HG03196 (cell line): ENCODE measurements at regions not wholly inside any gene's neighbourhood (a gene's known extent, or its start where the extent isn't known, plus 50 kb on each side); places are given as distances from the start of the nearest gene placed in this dataset.
"Not testable (repeated sequence)": the region's sequence is repeated elsewhere in the genome, so short reads cannot be mapped to it uniquely, and the experiment has no call there.

Experiments used
- ATAC-seq: cut with Tn5 transposase; IDR thresholded peaks from one replicate; pipeline ENCODE4 v1.9.1; 2021; ENCODE audit not compliant: unreplicated experiment

DNA sequence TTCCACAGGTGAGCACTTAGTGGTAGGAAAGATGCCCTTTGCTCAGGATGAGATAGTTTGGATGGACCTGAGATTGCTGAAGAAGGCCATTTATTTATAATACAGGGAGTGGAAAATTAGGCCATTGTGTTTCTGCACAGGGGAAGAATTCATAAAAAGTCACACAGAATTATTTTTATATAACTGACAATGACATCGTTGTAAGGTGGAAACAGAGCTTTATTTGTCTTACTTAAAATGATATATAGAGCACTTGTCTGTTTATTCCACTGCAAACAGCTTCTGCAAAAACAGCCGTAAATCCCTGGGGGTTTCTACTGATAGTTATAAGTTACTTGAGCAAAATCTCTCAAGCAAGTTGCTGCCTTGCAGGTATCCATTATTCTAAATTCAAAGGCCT lies 158.1 kb upstream of the ZNF521 start:
- no peak for ATAC-seq

DNA sequence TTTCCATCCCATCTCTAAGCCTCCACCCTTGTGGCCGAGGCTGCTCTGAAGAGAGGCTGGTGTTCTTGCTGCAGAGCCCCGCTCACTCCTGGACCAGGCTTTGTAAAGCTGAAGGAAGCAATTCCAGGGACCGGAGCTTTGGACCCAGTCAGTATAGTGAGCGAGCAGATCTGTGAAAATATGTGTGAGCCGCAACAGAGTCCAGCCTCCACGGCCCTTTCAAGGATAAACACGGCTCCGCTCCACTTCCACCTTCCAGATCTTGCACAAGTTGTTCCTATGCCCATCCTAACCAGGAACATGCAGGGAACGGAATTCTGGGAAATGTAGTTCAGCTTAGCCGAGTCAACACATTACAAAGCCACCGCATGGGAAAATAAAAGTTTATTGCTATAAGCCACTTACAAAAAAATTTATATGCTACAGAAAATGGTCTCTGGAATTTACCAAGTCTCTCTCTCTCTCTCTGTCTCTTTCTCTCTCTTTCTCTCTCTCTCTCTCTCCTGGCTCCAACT lies 151.7 kb upstream of the ZNF521 start:
- no peak for ATAC-seq

DNA sequence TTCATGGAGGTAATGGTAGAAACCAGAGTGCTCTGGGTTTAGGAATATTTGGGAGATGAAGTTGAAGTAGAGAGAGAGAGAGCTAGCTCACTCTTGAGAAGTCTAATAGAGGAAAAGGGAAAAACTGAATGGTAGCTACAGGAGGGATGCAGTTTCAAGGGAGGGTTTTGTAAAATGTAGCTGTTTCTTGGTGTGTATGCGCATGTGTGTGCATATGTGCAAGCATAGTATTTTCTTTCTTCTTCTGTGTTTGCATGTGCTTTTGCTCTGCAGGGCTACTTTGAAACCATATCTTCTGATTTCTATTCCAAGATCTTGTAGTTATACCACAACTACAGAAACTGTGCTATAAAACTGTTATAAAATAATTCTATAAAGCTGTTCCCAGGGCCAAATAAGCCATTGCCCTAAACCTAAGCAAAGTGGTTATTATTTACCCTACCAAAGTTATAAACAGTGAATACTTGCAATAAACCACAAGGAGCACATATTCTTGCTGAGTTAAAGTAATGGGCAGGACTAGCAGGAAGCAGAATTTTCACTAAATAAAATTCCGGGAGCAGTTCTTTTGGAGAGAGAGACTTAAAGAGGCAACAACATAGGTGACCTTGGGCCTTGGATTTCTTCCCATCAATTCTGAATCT lies 145.3 kb upstream of the ZNF521 start:
- no peak for ATAC-seq

DNA sequence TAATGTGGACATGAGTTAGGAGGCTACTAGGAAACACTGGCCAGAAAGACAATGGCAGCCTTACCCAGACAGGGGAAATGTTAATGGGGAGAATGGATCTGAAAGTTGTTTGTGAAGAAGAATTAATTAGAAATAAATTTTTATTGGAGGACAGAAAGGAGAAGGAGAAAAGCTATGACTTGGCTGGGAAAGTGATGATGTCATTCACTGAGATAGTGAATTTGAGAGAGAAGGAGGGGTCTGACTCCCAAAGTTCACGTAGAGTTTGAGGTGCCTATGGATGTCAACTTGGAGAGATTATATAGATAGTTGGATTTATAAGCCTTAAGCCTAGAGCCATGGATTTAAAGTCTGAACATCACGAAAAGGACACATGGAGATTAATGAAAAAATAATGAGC lies 144.6 kb upstream of the ZNF521 start:
- no peak for ATAC-seq

DNA sequence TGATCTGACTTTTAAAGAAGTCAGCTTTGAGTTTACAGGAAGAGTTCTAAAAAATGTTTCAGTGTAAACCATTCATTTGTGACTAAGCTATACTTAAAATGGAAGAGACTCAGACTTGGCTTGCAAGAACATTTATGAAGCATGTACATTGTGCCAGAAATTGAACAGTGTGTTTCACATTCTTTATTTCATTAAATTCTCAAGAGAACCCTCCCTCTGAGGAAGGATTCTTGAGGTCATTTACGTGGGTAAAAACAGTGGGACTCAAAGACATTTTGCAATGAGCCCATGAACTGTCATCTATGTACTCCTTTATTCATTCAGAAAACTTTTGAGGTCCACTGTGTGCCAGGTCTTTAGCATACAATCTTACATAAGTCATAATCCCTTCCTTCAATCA lies 143.6 kb upstream of the ZNF521 start:
- ATAC-seq, result no peak

DNA sequence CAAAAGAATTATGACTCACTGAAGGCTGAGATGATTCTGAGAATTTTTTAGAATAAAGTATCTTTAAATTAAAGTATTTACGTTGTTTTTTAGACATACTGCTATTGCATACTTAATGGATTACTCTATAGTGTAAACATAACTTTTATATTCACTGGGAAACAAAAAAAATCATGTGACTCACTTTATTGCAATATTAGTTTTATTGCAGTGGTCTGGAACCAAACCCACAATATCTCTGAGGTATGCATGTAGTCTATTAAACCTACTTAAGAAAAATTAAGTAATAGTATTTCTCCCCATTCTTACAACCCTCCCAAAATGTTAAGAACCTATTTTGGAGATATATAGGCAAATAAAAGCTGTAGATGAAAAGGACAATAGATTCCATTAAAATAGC lies 142.9 kb upstream of the ZNF521 start:
- ATAC-seq, result no peak

DNA sequence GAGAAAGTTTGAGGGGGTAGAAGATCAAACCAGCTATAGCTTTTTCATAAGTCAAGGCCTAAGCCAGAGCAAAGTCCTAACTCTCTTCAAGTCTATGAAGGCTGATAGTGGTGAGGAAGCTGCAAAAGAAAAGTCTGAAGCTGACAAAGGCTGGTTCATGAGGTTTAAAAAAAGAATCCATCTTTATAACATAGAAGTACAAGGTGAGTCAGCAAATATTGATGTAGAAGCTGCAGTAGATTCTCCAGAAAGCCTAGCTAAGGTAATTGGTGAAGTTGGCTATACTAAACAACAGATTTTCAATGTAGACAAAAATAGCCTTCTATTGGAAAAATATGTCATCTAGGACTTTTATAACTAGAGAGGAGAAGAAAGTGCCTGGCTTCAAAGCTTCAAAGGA lies 141.4 kb upstream of the ZNF521 start:
- ATAC-seq, result no peak

DNA sequence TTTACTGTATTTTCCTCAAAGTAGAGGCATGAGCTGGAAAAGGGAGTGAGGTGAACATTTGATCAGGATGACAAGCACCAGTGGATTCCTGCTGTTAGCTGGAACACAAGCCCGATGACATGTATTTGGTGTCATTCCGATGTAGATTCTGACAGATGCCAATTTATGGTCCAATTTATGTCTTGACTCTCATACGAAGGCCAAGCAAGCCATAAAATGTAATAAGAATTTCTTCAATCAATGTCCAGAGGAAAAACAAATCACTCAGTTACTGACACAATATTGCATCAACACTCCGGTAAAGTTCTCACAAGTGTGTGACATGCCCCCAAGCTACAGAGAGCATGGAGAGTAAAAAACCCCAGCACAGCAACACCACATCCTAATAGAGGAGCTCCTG lies 138.3 kb upstream of the ZNF521 start:
- ATAC-seq, result no peak

DNA sequence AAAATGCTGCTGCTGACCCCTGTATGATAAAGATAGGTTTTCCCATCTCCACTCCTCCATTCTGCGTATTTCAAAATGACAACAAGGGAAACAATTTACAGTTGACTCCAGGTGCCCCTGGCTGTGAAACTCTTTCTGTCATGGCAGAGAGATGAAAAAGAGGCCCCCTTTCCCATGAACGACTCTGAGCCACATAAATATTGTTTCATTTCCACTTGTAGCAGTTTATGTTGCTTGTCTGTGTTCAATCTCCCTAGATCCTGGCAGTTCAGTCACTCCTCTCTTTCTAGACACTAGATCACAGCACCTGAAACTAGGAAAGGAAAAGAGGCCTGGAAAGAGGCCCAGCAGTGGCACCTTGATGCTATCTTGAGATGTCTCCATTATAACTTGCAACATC lies 121.0 kb upstream of the ZNF521 start:
- ATAC-seq, result no peak

DNA sequence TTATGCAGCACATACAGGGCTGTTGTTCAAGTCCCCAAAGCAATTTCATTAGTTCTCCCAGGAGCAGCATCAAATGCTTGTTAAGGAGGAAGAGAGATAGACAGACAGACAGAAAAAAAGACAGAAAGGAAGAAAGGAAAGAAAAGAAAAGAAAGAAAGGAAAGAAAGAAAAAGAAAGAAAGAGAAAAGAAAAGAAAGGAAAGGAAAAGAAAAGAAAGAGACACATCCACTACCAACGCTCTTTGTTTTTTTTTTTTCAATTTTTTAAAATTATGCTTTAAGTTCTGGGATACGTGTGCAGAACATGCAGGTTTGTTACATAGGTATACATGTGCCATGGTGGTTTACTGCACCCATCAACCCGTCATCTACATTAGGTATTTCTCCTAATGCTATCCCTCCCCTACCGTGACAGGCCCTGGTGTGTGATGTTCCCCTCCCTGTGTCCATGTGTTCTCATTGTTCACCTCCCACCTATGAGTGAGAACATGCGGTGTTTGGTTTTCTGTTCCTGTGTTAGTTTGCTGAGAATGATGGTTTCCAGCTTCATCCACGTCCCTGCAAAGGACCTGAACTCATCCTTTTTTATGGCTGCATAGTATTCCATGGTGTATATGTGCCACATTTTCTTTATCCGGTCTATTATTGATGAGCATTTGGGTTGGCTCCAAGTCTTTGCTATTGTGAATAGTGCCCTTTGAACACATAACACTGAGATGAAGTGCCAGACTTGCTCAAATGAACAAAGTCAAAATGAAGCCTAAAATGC lies 119.0 kb upstream of the ZNF521 start:
- not testable (repeated sequence) for ATAC-seq

DNA sequence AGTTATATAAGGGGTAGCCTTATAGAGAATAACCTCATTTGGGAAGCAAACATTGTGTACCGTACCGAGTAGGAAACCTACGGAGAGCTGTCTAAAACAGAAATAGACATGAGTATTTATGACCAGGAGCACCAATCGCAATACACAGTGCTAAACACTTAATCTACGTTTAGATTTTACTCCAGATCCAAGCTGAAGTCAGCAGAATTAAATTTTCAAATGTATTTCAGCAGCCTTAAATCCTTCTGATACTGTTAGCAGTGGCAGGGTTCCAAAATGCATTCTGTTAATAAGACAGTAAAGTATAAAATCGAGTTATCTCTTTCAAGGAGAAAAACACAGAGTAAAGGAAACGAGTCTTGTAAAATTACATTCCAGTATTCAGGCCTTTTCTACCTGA lies 118.1 kb upstream of the ZNF521 start:
- no peak for ATAC-seq

DNA sequence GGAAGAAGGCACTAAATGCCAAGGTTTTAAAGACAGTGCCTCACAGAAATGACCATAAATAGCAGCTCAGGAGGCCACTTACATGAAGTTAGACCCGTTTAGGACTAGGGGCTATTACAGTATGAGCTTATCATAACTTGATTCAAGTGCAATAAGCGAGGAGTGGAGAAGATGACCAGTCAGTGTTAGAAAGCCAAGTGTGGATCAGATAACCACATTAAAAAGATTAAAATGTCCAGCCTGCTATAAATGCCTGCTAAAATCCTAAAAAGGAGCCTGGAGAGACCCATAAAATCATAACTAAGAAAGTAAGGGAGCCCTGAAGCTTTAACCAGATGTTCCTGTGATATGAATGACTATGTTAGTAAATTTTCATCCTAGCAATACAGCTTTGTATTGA lies 117.5 kb upstream of the ZNF521 start:
- ATAC-seq, result no peak

DNA sequence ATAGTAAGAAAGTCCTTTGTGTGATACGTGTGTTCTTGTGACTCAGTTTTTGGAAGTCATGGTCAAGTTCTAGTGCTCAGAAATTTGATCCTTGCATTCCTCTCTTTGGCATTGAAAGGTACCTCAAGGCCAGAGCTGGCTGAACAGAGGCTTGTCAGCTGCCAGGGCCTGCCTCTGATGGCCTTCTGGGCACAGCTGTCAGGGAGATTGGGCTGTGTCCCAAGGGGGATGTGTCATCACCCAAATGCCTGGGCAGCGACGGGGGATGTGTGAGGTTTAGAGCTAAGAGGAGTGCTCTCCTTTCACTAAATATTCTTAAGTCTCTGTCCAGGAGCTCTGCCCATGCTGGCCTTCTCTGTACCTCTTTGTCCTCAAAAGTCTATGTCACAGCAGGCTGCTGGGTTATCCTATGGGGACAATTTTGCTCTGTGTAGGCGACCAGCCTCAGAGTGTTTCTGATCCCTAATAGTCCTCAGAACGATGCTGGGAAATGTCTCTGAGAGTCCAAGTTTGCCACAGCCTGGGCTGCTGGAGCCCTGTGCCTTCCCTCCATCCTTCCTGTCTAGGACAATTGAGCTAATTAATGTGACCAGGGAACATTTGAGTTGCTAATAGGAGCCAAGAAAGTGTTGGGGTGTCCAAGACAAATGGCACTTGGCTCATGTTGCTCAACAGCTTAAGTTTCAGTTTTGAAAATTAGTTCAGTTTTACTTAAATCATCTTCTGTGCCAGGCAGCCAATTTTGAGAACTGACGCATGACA lies 115.4 kb upstream of the ZNF521 start:
- no peak for ATAC-seq

DNA sequence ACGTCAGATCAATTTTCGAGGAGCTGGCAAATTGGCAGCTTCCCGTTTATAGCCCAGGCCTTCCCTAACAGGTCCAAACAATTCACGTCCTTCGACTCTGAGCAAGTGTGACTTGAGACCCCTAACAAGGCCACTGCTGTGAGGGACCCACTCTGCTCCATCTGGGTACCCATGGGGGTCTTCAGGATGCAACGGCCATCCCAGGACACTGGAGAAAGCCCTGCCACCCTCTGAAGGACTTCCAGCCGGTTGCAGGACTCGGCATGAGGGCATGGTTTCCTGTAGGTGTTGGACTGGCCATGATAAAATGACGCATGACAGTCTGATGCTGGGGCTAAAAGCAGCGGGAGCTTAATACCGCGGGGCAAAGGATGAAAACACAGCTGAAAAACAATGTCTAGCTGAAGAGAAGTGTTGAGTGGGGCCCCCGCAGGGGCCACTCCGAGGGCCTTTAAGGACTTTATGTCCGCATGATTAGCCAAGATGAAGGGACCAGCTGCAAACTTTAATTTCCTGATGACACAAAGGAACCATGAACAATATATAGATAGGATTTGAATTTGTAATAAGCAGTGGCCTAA lies 113.3 kb upstream of the ZNF521 start:
- ATAC-seq, result no peak

DNA sequence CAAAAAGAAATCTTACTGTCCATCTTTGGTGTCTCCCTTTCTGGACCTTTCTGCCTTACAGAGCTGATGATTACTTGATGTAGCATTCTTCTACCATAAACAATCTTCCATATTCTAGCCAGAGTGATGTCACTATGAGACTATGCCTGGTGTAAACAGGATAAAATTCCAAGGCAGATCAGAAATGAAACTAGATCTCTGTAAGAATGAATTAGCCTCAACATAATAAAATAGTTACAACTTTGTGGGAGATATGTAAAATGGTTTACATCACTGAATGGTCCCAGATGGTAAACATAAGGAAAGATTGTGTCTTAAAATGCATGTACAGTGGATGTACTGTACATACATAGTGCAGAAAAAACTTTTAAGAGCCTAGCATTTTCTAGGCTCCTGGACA lies 112.3 kb upstream of the ZNF521 start:
- no peak for ATAC-seq

DNA sequence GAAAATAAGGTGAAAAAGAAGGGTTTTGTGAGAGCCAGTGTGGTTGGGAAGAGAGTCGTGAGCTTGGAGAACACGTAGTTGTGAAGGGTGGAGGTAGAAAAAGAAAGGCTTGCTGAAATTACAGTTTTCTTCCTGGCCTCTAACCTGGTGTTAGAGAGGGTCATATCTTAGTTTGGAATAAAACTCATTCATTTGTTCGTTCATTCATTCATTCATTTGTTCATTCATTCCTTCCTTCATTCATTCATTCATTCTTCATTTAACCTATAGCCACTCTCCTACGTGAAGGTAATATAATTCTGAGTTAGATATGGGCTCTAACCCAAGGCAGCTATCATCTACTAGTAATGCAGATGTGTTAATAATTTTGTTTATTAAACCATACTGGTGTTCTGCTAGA lies 111.8 kb upstream of the ZNF521 start:
- no peak for ATAC-seq

DNA sequence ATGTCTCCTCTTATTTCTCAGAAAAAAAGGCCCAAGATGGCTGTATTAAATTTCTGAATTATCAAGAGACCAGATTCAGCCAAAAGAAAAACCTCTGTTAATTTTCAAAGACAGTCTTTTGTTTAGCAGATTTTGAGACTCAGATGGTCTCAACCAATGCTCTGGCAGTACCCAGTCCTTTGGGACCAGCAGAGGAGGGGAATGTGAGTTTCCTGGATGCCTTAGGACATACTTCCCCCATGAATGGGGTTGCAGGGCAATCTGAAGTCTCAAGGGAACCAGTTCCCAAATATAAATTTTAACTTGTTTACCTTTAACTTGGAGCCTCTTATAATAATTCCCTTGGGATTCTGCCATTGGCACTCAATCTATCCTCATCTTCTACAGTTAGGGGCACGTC lies 107.8 kb upstream of the ZNF521 start:
- no peak for ATAC-seq

DNA sequence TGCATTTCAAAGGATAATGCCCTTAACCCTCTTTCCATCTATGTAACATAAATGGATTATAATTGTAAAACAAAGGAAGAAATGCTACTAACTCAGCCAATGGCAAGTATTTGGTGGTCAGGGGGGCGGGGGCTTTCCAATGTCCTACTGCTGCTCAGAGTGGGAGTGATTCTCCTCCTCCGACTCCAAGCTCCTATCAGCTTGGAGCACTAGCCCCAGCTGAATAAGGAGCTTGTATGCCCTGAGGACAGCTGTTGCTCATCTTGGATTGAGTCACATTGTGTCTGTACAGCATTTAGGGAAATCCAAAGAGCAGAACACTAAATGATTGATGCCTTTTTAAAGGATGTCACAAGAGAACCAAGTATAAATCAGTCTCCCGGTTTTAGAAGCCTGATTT lies 105.6 kb upstream of the ZNF521 start:
- no peak for ATAC-seq

DNA sequence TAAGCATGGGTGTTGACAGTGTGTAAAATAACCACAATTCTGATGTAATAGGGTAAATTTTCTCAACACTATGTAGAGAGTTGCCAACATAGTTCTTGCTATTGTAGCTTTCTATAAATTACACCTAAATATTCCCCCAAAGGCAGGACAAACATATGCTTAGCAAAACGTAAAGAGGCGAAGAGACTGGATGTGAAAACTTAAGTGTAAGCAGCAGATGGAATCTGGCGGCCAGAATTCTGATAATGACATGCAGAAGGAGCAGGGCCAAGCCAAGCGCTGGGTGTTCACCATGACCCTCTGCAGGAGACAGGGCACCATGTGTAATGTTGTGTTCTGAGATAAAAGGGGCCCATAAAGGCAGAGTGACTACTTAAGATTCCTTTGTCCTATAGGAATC lies 105.2 kb upstream of the ZNF521 start:
- ATAC-seq, result no peak

DNA sequence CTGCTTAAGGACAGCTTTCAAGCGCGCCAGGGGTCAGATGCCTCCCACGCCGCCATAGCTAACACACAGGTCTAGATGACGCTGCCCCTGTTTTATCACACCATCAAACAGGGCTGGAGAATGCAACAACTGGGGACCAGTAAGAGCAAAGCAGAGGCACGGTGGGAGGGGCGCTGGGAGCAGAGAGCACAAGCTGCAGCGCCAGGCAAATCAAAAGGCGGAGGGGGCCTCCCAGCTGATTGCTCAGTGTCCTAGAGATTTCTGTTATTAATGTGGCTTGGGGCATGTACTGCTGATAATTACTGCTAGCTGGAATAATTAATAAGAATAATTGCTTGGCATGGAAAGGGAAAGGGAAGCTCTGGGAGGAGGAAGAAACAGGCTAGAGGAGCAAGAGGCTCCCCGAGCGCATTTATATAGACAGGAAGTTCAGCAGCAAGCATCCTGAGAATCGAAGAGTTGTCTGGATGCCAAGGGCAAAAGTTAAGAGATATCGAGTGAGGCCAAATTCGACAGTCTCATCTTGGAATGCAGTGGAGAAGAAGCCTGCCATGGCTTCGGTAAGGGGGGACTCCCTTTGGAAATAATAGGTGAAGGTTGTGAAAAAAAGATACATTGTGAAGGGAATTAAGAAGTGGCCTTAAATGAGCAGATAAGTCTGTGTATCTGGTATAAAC lies 104.5 kb upstream of the ZNF521 start:
- ATAC-seq, result no peak

DNA sequence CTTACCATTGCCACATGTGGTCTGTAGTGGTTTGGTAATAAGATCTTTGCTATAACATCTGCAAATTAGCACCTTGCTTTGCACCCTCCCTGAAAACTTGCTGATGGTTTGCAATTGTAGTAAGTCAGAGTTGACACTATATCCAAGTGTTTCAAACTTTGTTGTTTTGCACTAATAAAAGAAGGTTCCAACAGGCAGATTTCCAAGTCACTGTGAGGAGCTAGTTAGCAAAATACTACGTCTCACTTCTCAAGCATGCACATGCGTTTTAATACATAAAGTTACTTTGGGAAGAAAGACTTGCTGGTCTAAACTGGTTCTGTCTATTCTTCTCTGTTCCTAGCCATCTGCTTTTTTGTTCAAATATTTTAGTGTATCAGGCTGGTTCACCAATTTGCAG lies 103.7 kb upstream of the ZNF521 start:
- ATAC-seq, result no peak
